Bronchial epithelial cell (primary cell): ENCODE measurements at regions not wholly inside any gene's neighbourhood (a gene's known extent, or its start where the extent isn't known, plus 50 kb on each side); places are given as distances from the start of the nearest gene placed in this dataset.
A peak's percentile ranks its signal among the peaks of the same experiment; 100 is the strongest.

Source experiments
- DNase-seq: peaks from one replicate; pipeline ENCODE4 v3.0.0-alpha.2; 2010; ENCODE audit warnings: low read depth
- FAIRE-seq: peaks from 2 replicates; lab custom pipeline; 2011; peaks lifted over from hg19 to GRCh38; lab: Jason Lieb, UNC
- H3K27me3 ChIP-seq: 2 replicates; pipeline ENCODE4 v1.5.1; 2011; ENCODE audit warnings: low read length; ENCODE audit not compliant: control insufficient read depth, insufficient read depth
- H3K36me3 ChIP-seq: 2 replicates; pipeline ENCODE4 v1.5.1; 2011; ENCODE audit warnings: low read length; ENCODE audit not compliant: control insufficient read depth, insufficient read depth
- H3K4me3 ChIP-seq: 2 replicates; pipeline ENCODE4 v1.5.1; 2011; ENCODE audit warnings: mild to moderate bottlenecking, low read depth, low read length, control low read depth
- TF ChIP-seq, protein P1 (sequence below): IDR thresholded peaks from 2 replicates; pipeline ENCODE4 v1.5.1; 2011; ENCODE audit warnings: mild to moderate bottlenecking, moderate library complexity, low read length, control low read depth, inconsistent platforms; ENCODE audit not compliant: insufficient read depth, severe bottlenecking

DNA sequence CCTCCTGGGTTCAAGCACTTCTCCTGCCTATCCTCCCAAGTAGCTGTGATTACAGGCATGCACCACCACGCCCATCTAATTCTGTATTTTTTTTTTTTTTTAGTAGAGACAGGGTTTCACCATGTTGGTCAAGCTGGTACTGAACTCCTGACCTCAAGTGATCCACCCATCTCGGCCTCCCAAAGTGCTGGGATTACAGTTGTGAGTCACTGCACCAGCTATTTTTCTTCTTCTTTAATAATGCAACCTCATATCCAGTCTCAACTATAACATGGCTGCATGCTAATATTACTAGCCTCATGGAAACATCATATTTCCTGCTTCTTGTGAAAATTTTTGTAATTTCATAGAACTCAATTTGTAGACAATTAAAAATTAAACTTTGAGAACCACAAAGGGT, 706.5 kb downstream of the KCTD8 start:
- no peak overlapping the region for H3K4me3 ChIP-seq
- no peaks in the 10 kb centered on the region for H3K36me3 ChIP-seq
- no peak for DNase-seq
- TF ChIP-seq, protein P1, sequence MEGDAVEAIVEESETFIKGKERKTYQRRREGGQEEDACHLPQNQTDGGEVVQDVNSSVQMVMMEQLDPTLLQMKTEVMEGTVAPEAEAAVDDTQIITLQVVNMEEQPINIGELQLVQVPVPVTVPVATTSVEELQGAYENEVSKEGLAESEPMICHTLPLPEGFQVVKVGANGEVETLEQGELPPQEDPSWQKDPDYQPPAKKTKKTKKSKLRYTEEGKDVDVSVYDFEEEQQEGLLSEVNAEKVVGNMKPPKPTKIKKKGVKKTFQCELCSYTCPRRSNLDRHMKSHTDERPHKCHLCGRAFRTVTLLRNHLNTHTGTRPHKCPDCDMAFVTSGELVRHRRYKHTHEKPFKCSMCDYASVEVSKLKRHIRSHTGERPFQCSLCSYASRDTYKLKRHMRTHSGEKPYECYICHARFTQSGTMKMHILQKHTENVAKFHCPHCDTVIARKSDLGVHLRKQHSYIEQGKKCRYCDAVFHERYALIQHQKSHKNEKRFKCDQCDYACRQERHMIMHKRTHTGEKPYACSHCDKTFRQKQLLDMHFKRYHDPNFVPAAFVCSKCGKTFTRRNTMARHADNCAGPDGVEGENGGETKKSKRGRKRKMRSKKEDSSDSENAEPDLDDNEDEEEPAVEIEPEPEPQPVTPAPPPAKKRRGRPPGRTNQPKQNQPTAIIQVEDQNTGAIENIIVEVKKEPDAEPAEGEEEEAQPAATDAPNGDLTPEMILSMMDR, result no peak
- H3K27me3 ChIP-seq, result no peaks in the 10 kb centered on the region
- no peak for FAIRE-seq

DNA sequence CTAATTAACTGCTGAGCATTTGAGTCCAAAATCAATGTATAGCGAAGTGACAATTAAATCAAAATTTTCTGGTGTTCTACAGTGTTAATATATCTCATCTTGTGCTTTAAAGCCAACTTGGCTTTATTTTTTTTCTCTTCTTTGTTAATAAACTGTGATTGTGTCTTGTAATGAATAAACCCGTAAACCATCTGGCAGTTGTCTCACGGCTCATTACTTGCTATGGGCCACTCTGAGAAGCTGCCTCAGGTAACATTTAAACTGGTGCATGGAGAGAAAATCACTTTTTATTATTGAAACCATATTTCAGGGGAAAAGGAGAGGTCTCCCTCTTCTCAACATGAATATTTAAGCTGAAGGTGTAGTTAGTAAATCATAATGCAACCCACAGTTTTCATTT, 694.0 kb downstream of the KCTD8 start:
- Histone ChIP-seq H3K4me3 (no peak overlapping the region), H3K36me3 (no peaks in the 10 kb centered on the region), H3K27me3 (no peaks in the 10 kb centered on the region)
- TF ChIP-seq, protein P1, result no peak
- no peak for FAIRE-seq
- no peak for DNase-seq

- FAIRE-seq (no peak), DNase-seq (peak; percentile 76)
- Histone ChIP-seq H3K27me3 (no peaks in the 10 kb centered on the region), H3K36me3 (no peaks in the 10 kb centered on the region), H3K4me3 (no peak overlapping the region)
- TF ChIP-seq, protein P1, result no peak
These were observed 691.5 kb downstream of the KCTD8 start for GRCh38 chr4:43757147-43757546.

- Histone ChIP-seq H3K4me3 (no peak overlapping the region), H3K36me3 (no peaks in the 10 kb centered on the region), H3K27me3 (no peaks in the 10 kb centered on the region)
- DNase-seq, result no peak
- TF ChIP-seq, protein P1, result no peak
- no peak for FAIRE-seq
These were observed 689.8 kb downstream of the KCTD8 start for GRCh38 chr4:43758836-43759235.

- no peak for FAIRE-seq
- Histone ChIP-seq H3K36me3 (no peaks in the 10 kb centered on the region), H3K27me3 (no peaks in the 10 kb centered on the region), H3K4me3 (no peak overlapping the region)
- DNase-seq, result peak; percentile 11
- TF ChIP-seq, protein P1, result no peak
These were observed 685.5 kb downstream of the KCTD8 start for GRCh38 chr4:43763029-43763610.

- Histone ChIP-seq H3K4me3 (no peak overlapping the region), H3K36me3 (no peaks in the 10 kb centered on the region), H3K27me3 (no peaks in the 10 kb centered on the region)
- DNase-seq (no peak), FAIRE-seq (no peak)
- TF ChIP-seq, protein P1, result no peak
These were observed 683.1 kb downstream of the KCTD8 start for GRCh38 chr4:43765514-43765913.
